ENCODE measurements at regions not wholly inside any gene's neighbourhood (a gene's known extent, or its start where the extent isn't known, plus 50 kb on each side); places are given as distances from the start of the nearest gene placed in this dataset.

DNA sequence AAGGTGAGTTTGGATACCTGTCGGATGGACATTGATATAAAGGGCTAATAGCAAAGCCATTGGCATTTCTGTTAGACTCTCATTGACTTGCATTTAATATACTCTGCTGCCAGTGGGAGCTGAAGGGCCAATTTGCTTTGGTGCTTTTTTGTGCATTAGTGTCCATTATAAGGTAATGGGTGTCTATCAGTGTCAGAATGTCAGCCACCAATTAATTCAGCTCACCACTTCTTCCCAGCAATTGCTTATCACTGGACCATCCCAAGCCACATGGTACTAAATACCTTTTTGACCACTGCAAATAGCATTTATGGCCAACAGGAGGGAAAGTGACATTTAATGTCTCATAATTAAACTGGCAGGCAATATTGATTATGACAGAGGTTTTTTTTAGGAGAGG lies 317.8 kb downstream of the TEX29 start:
- Mint-ChIP-seq H3K4me3 (ENCODE audit: low read depth) (no peak overlapping the region), H3K4me1 (ENCODE audit: low read depth) (no peaks in the 10 kb centered on the region), H3K9me3 (ENCODE audit: low read depth) (no peaks in the 10 kb centered on the region), H3K27me3 (peaks cover 66% of the 10 kb centered on the region), H3K27ac (no peak overlapping the region), H3K36me3 (ENCODE audit: insufficient read depth) (no peaks in the 10 kb centered on the region)
- TF ChIP-seq, protein P1, sequence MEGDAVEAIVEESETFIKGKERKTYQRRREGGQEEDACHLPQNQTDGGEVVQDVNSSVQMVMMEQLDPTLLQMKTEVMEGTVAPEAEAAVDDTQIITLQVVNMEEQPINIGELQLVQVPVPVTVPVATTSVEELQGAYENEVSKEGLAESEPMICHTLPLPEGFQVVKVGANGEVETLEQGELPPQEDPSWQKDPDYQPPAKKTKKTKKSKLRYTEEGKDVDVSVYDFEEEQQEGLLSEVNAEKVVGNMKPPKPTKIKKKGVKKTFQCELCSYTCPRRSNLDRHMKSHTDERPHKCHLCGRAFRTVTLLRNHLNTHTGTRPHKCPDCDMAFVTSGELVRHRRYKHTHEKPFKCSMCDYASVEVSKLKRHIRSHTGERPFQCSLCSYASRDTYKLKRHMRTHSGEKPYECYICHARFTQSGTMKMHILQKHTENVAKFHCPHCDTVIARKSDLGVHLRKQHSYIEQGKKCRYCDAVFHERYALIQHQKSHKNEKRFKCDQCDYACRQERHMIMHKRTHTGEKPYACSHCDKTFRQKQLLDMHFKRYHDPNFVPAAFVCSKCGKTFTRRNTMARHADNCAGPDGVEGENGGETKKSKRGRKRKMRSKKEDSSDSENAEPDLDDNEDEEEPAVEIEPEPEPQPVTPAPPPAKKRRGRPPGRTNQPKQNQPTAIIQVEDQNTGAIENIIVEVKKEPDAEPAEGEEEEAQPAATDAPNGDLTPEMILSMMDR (IDR thresholded peaks at IDR 0.05; ENCODE audit: unreplicated experiment): no peak
- DNase-seq (ENCODE audit: low spot score, unreplicated experiment): no peak

DNA sequence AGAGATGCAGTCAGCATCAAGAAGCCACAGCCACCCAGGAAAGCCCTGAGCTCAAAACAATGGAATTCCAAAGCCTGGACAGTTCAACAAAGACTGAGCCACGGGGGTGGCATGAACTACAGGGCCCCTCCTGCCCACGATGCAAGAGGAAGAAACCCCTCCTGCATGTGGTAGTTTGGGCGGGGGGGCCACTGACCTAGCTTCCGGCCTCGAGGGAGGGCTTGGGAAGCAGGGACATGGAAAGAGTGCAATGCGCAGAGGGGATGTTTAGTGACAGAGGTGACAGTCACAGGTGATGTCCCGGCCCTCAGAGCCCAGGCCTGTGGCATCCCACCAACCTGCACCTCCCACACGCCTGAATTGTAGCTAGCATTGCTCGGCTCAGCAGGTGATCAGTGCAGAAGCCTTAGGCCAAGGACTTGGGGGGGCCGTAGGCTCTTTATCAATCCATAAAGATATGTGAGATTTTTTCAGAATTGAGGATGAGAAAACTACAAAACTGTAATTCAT lies 318.8 kb downstream of the TEX29 start:
- Mint-ChIP-seq H3K27me3 (peaks cover 66% of the 10 kb centered on the region), H3K9me3 (ENCODE audit: low read depth) (no peaks in the 10 kb centered on the region), H3K4me3 (ENCODE audit: low read depth) (no peak overlapping the region), H3K36me3 (ENCODE audit: insufficient read depth) (no peaks in the 10 kb centered on the region), H3K27ac (no peak overlapping the region), H3K4me1 (ENCODE audit: low read depth) (no peaks in the 10 kb centered on the region)
- TF ChIP-seq, protein P1 (IDR thresholded peaks at IDR 0.05; ENCODE audit: unreplicated experiment): no peak
- DNase-seq (ENCODE audit: low spot score, unreplicated experiment): no peak

DNA sequence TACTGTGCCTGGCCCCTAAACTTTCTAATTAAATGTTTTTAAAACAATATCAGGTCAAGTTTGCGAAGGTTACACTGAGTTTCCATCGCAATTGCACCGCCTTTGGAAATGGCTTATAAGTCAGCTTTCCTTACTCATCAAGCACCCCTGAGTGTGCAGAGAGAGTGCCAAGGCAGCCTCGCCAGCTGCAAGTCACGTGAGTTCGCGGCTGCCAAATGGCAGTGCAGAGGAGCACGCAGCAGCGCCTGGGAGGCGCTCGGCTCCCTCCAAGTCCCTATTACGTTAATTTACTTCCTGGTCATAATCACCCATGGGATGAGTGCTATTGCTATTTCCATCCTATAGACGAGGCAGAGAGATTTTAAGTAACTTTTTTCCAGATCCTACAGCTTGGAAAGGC lies 319.6 kb downstream of the TEX29 start:
- Mint-ChIP-seq H3K27ac (no peak overlapping the region), H3K36me3 (ENCODE audit: insufficient read depth) (no peaks in the 10 kb centered on the region), H3K9me3 (ENCODE audit: low read depth) (no peaks in the 10 kb centered on the region), H3K4me1 (ENCODE audit: low read depth) (no peaks in the 10 kb centered on the region), H3K27me3 (peaks cover 63% of the 10 kb centered on the region), H3K4me3 (ENCODE audit: low read depth) (no peak overlapping the region)
- TF ChIP-seq, protein P1 (IDR thresholded peaks at IDR 0.05; ENCODE audit: unreplicated experiment): no peak
- DNase-seq (ENCODE audit: low spot score, unreplicated experiment): no peak

DNA sequence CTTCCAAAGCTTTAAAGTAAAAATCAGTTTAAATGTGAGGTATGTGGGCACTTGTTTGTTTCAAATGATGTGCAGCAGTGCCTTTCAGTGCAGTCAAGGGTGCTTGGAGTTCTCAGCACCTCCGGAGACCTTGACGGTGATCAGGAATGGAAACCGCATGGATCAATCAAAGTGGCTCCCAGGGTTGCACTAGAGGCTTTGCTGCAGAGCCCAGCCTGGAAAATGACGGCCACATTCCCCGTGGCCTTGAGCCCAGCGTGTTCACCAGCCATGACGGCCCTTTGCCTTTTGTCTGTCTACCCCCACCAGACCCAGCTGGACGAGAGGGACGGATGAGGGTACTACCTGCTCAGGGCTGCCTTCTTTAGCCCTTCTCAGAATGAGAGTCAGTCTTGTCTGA lies 320.0 kb downstream of the TEX29 start:
- no peaks in the 10 kb centered on the region for H3K36me3 Mint-ChIP-seq (ENCODE audit: insufficient read depth)
- DNase-seq (ENCODE audit: low spot score, unreplicated experiment): no peak
- no peak overlapping the region for H3K4me3 Mint-ChIP-seq (ENCODE audit: low read depth)
- H3K9me3 Mint-ChIP-seq (ENCODE audit: low read depth): no peaks in the 10 kb centered on the region
- TF ChIP-seq, protein P1 (IDR thresholded peaks at IDR 0.05; ENCODE audit: unreplicated experiment): no peak
- H3K4me1 Mint-ChIP-seq (ENCODE audit: low read depth): no peaks in the 10 kb centered on the region
- peaks cover 62% of the 10 kb centered on the region for H3K27me3 Mint-ChIP-seq
- H3K27ac Mint-ChIP-seq: no peak overlapping the region

DNA sequence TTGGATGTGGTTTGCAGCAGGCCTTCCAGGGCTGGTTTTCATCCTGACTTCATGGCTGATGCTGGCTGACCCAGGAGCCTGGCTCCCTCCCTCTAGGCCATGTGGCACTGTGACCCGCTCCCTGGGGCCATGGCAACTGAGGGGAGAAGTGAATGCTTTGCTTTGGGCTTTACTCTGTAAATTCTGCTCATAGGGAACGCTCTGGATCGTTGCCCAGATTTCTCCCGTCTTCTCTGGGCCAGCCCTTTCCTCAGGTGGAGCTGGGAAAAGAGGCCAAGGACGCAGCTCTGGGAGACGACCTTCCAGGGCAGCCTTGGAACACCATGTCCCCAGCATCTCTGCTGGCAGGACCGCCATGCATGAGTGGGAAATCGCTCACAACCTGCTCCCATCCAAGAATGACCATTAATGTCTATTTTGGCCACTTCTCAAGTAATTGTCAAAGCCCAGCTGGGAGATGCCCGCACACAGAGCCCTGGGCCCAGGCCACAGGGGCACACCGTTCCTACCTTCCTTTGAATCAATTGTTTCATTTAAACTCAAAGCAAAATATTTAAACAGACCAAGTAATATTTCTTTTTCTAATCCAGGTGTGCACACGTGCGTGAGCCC lies 321.8 kb downstream of the TEX29 start:
- H3K27me3 Mint-ChIP-seq: peaks cover 61% of the 10 kb centered on the region
- H3K27ac Mint-ChIP-seq: no peak overlapping the region
- no peaks in the 10 kb centered on the region for H3K9me3 Mint-ChIP-seq (ENCODE audit: low read depth)
- H3K4me1 Mint-ChIP-seq (ENCODE audit: low read depth): no peaks in the 10 kb centered on the region
- H3K4me3 Mint-ChIP-seq (ENCODE audit: low read depth): no peak overlapping the region
- TF ChIP-seq, protein P1 (IDR thresholded peaks at IDR 0.05; ENCODE audit: unreplicated experiment): no peak
- H3K36me3 Mint-ChIP-seq (ENCODE audit: insufficient read depth): no peaks in the 10 kb centered on the region
- DNase-seq (ENCODE audit: low spot score, unreplicated experiment): no peak

Data from progenitor cell of endocrine pancreas (in vitro differentiated cells).